IMR-90 (cell line): ENCODE measurements at regions not wholly inside any gene's neighbourhood (a gene's known extent, or its start where the extent isn't known, plus 50 kb on each side); places are given as distances from the start of the nearest gene placed in this dataset.

Experiments
- ATAC-seq: fragments of 200-7000 bp; cut with Tn5 transposase; 2 replicates; pipeline ENCODE4 v1.9.1; 2020; ENCODE audit warnings: low read depth, mild to moderate bottlenecking, moderate library complexity
- BruUV-seq: library from RNA; stranded (reverse); fragments of 400-500 nt; replicated peaks from 2 replicates; lab custom pipeline; 2021; lab: Mats Ljungman, UMichigan
- CTCF ChIA-PET: fragments of 300-600 bp; formaldehyde crosslinking; extraction: SDS; loops from one replicate; lab custom pipeline; 2021; ENCODE audit warnings: antibody characterized with exemption; lab: Yijun Ruan, JAX
- POLR2A ChIA-PET: fragments of 300-600 bp; sonication (Branson Sonifier 250); formaldehyde crosslinking; loops from one replicate; lab custom pipeline; 2022; ENCODE audit warnings: antibody characterized with exemption; ENCODE audit not compliant: unreplicated experiment; lab: Charles Lee
- DNase-seq: peaks from one replicate; pipeline ENCODE4 v3.0.0; 2013
- H2AFZ ChIP-seq: replicated peaks from 2 replicates; pipeline ENCODE3; 2013; ENCODE audit warnings: low read length, mild to moderate bottlenecking; ENCODE audit not compliant: poor library complexity
- H2AK5ac ChIP-seq: 2 replicates; pipeline ENCODE4 v1.6.1; 2013; ENCODE audit warnings: low read depth, low read length, inconsistent platforms
- H2AK9ac ChIP-seq: replicated peaks from 2 replicates; pipeline ENCODE3; 2013; ENCODE audit warnings: mild to moderate bottlenecking, low read depth, low read length, moderate library complexity; ENCODE audit not compliant: poor library complexity
- H2BK120ac ChIP-seq: 2 replicates; pipeline ENCODE4 v1.6.1; 2013; ENCODE audit warnings: low read depth, low read length, inconsistent platforms
- H2BK15ac ChIP-seq: 3 replicates; pipeline ENCODE4 v1.6.1; 2013; ENCODE audit warnings: low read depth, low read length, inconsistent platforms
- H2BK20ac ChIP-seq: 2 replicates; pipeline ENCODE4 v1.6.1; 2013; ENCODE audit warnings: low read depth, mild to moderate bottlenecking, inconsistent platforms, low read length, moderate library complexity
- H2BK5ac ChIP-seq: 2 replicates; pipeline ENCODE4 v1.6.1; 2013; ENCODE audit warnings: mild to moderate bottlenecking, low read depth, low read length, inconsistent platforms; ENCODE audit not compliant: poor library complexity, severe bottlenecking
- H3K14ac ChIP-seq: replicated peaks from 2 replicates; pipeline ENCODE4 v1.6.1; 2013; ENCODE audit warnings: low read depth, low read length, inconsistent platforms
- H3K18ac ChIP-seq: 2 replicates; pipeline ENCODE4 v1.6.1; 2013; ENCODE audit warnings: low read depth, low read length, control low read depth
- H3K23ac ChIP-seq: 2 replicates; pipeline ENCODE4 v1.6.1; 2013; ENCODE audit warnings: low read depth, low read length, inconsistent platforms
- H3K27ac ChIP-seq: 2 replicates; pipeline ENCODE4 v1.5.1; 2013; ENCODE audit warnings: mild to moderate bottlenecking, control low read depth, low read length; ENCODE audit not compliant: insufficient read depth
- H3K27me3 ChIP-seq: 2 replicates; pipeline ENCODE4 v1.6.1; 2013; ENCODE audit warnings: low read length; ENCODE audit not compliant: control insufficient read depth, insufficient read depth
- H3K36me3 ChIP-seq: 2 replicates; pipeline ENCODE4 v1.6.1; 2013; ENCODE audit warnings: low read length, mixed read lengths; ENCODE audit not compliant: control insufficient read depth, insufficient read depth
- H3K4ac ChIP-seq: 2 replicates; pipeline ENCODE4 v1.6.1; 2013; ENCODE audit warnings: low read depth, low read length, inconsistent platforms
- H3K4me1 ChIP-seq: 2 replicates; pipeline ENCODE4 v1.6.1; 2013; ENCODE audit warnings: low read length, mixed read lengths; ENCODE audit not compliant: control insufficient read depth, insufficient read depth
- H3K4me2 ChIP-seq: 2 replicates; pipeline ENCODE4 v1.6.1; 2013; ENCODE audit warnings: low read depth, mild to moderate bottlenecking, control low read depth, low read length, moderate library complexity
- H3K4me3 ChIP-seq: 2 replicates; pipeline ENCODE4 v1.5.1; 2013; ENCODE audit warnings: low read depth, mild to moderate bottlenecking, control low read depth, low read length, moderate library complexity; ENCODE audit not compliant: insufficient read depth
- H3K56ac ChIP-seq: 2 replicates; pipeline ENCODE4 v1.6.1; 2013; ENCODE audit warnings: low read length, inconsistent platforms; ENCODE audit not compliant: insufficient read depth; ENCODE audit errors: extremely low read depth
- H3K79me1 ChIP-seq, 2 experiments: 2 replicates each; pipeline ENCODE4 v1.6.1; 2013; ENCODE audit warnings: low read length in 2 of 2, inconsistent platforms in 1 of 2, low read depth in 1 of 2
- H3K9ac ChIP-seq: 2 replicates; pipeline ENCODE4 v1.6.1; 2013; ENCODE audit warnings: low read depth, low read length, control low read depth
- H3K9me1 ChIP-seq: 2 replicates; pipeline ENCODE4 v1.6.1; 2013; ENCODE audit warnings: low read length, inconsistent platforms; ENCODE audit not compliant: insufficient read depth
- H3K9me3 ChIP-seq: 2 replicates; pipeline ENCODE4 v1.6.1; 2013; ENCODE audit warnings: low read length; ENCODE audit not compliant: control insufficient read depth, insufficient read depth
- H4K20me1 ChIP-seq: 2 replicates; pipeline ENCODE4 v1.6.1; 2013; ENCODE audit warnings: low read length, inconsistent platforms; ENCODE audit not compliant: insufficient read depth
- H4K5ac ChIP-seq: 2 replicates; pipeline ENCODE4 v1.6.1; 2013; ENCODE audit warnings: mild to moderate bottlenecking, low read depth, low read length, control low read depth
- H4K8ac ChIP-seq, 2 experiments: 2 replicates each; pipeline ENCODE4 v1.6.1; 2013; ENCODE audit warnings: low read depth in 2 of 2, low read length in 2 of 2, control low read depth in 1 of 2, inconsistent platforms in 1 of 2
- H4K91ac ChIP-seq: 2 replicates; pipeline ENCODE4 v1.6.1; 2013; ENCODE audit warnings: low read depth, low read length, inconsistent platforms; ENCODE audit not compliant: insufficient read depth
- CHD1 ChIP-seq: IDR thresholded peaks from 2 replicates; pipeline ENCODE4 v1.6.1; 2012; ENCODE audit warnings: low read depth, low read length, improper control_type of control experiment
- MAFK ChIP-seq: IDR thresholded peaks from 2 replicates; pipeline ENCODE4 v1.6.1; 2012; ENCODE audit warnings: low read depth, low read length, improper control_type of control experiment
- MAZ ChIP-seq: IDR thresholded peaks from 2 replicates; pipeline ENCODE4 v1.6.1; 2012; ENCODE audit warnings: low read depth, mild to moderate bottlenecking, low read length, improper control_type of control experiment, moderate library complexity, borderline replicate concordance
- NFE2L2 ChIP-seq: fragments of 150-350 bp; IDR thresholded peaks from 2 replicates; pipeline ENCODE4 v1.6.1; 2016; ENCODE audit warnings: low read depth, mild to moderate bottlenecking, low read length
- RAD21 ChIP-seq: IDR thresholded peaks from 2 replicates; pipeline ENCODE4 v1.6.1; 2012; ENCODE audit warnings: low read length, improper control_type of control experiment
- SMC3 ChIP-seq: fragments of 150-350 bp; IDR thresholded peaks from 2 replicates; pipeline ENCODE4 v1.6.1; 2016; ENCODE audit warnings: low read depth, mild to moderate bottlenecking, antibody characterized with exemption, low read length, moderate library complexity
- WGBS, 2 experiments: methylation state at CpG; one replicate each; pipeline versions ENCODE4 v1.1.5 to v1.1.7; 2013; ENCODE audit warnings: missing lambda C conversion rate in 2 of 2; ENCODE audit not compliant: insufficient read length in 1 of 2; ENCODE audit errors: extremely low coverage in 2 of 2; 5-methylcytosine and 5-hydroxymethylcytosine counted together
- dilution Hi-C: fragments of 300-500 bp; cut with HindIII; formaldehyde crosslinking; loops from one replicate; pipeline ENCODE4 v1.14.3; 2018; ENCODE audit warnings: low sequenced_read_pairs; ENCODE audit not compliant: unreplicated experiment
- in situ Hi-C: fragments of 300-500 bp; cut with MboI; formaldehyde crosslinking; loops from 3 replicates; pipeline ENCODE4 v1.14.3; 2019; ENCODE audit warnings: low sequenced_read_pairs, inconsistent platforms, mixed read lengths
- intact Hi-C: fragments of 100-400 bp; cut with micrococcal nuclease; formaldehyde crosslinking; loops from 2 replicates; pipeline ENCODE4 v1.10.0; 2022
- TF ChIP-seq, protein P1 (sequence below): fragments of 150-350 bp; IDR thresholded peaks from 2 replicates; pipeline ENCODE4 v1.6.1; 2016; ENCODE audit warnings: low read depth, mild to moderate bottlenecking, low read length, moderate library complexity, borderline replicate concordance

DNA sequence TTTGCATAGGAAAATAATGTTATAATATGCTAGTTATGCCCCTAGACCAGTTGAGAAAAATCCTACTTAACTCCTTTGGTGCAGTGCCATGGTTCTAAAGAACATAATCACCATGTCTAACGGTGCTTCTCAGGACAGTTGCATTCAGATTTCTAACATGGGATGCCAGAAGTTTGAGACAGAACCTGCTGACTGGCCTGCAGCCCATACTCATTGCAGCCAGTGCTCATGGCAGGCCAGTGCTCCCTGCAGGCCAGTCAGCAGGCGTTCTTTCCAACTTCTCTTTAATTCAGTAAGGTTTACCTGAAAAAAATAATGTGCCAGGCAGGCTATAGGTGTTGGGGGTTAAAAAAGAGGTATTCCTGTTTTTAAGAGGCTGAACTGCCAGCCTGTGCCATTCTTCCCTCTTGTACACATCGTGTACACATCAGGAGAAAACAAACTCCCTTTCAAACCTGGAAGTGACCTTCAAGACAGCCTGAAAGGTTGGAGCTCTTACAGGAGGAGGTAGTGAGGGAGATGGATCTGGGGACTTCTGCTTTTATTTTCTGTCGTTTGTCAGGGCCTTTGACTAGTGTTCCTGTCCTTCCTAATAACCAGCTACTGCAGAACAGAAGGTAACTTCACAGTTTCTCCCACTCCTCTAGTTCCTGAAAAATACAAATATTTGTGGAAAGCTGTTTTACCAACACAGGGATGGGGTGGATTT lies 146.0 kb upstream of the MAGI3 start:
- Histone ChIP-seq H3K27me3 (peaks cover 15% of the 10 kb centered on the region), H2BK120ac (no peak overlapping the region), H3K4me3 (no peak overlapping the region), H2AFZ (no peak overlapping the region), H3K14ac (no peak overlapping the region), H4K8ac (no peak overlapping the region), H3K18ac (no peak overlapping the region), H2AK9ac (no peak overlapping the region), H2BK5ac (no peak overlapping the region), H3K4me2 (no peak overlapping the region), H4K91ac (no peak overlapping the region), H2BK20ac (no peak overlapping the region), H3K56ac (no peak overlapping the region), H2AK5ac (no peak overlapping the region), H3K4me1 (no peaks in the 10 kb centered on the region), H3K36me3 (no peaks in the 10 kb centered on the region), H3K23ac (no peak overlapping the region), H3K9ac (no peak overlapping the region), H4K20me1 (no peaks in the 10 kb centered on the region), H3K4ac (no peak overlapping the region), H2BK15ac (no peak overlapping the region), H3K79me1 (no peaks in the 10 kb centered on the region), H3K9me1 (no peaks in the 10 kb centered on the region), H3K9me3 (no peaks in the 10 kb centered on the region), H3K27ac (no peak overlapping the region), H4K5ac (no peak overlapping the region)
- 20% methylated on average over 1 of the region's 4 CpGs; no CpG with 5 or more reads in 1 of the 2 experiments for WGBS, 2 experiments
- ChIA-PET CTCF (no interaction called here), POLR2A (no interaction called here)
- intact Hi-C loops (no loop called here), in situ Hi-C loops (no loop called here), dilution Hi-C loops (no loop called here)
- DNase-seq (no peak), ATAC-seq (no peak)
- no TSS peak for BruUV-seq
- TF ChIP-seq SMC3: no peak
- no peak for TF ChIP-seq RAD21
- TF ChIP-seq CHD1: no peak
- no peak for TF ChIP-seq MAZ
- TF ChIP-seq MAFK: no peak
- no peak for TF ChIP-seq NFE2L2
- TF ChIP-seq, protein P1, sequence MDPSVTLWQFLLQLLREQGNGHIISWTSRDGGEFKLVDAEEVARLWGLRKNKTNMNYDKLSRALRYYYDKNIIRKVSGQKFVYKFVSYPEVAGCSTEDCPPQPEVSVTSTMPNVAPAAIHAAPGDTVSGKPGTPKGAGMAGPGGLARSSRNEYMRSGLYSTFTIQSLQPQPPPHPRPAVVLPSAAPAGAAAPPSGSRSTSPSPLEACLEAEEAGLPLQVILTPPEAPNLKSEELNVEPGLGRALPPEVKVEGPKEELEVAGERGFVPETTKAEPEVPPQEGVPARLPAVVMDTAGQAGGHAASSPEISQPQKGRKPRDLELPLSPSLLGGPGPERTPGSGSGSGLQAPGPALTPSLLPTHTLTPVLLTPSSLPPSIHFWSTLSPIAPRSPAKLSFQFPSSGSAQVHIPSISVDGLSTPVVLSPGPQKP: no peak
